Thyroid gland (tissue), 4 donors: ENCODE measurements at regions not wholly inside any gene's neighbourhood (a gene's known extent, or its start where the extent isn't known, plus 50 kb on each side); places are given as distances from the start of the nearest gene placed in this dataset.

Source experiments
- POLR2A ChIP-seq, 2 donors: fragments of 450-650 bp; IDR thresholded peaks; one replicate each; pipeline ENCODE4 v1.6.1; 2017; ENCODE audit warnings: antibody characterized with exemption in 2 of 2, mild to moderate bottlenecking in 2 of 2, moderate library complexity in 1 of 2
- TF ChIP-seq, protein P1 (sequence below), 6 experiments: fragments of 200-600 bp in 3 of 6; fragments of 450-650 bp in 3 of 6; sonication (generic) in 3 of 6; IDR thresholded peaks; one replicate each; pipeline ENCODE4 v1.5.1; 2016 to 2019; ENCODE audit warnings: antibody characterized with exemption in 6 of 6, mild to moderate bottlenecking in 2 of 6, inconsistent platforms in 1 of 6, moderate library complexity in 1 of 6

DNA sequence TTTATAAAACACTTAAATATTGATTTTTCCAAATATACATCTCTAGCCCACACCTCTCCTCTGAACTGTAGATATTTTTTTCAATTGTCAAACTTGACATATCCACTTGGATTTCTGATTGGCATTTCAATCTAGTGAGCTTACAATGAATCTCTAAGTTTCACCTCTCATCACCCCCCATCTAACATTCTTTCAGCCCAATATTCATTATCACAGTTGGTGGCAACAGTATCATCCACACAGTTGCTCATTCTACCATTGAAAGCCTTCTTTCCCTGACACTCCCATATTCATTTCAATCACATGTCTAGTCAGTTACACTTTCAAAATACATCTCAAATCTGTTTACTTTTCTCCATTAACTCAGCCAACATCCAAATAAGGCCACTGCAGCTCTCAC is 385.2 kb downstream of the PCDH20 start:
- TF ChIP-seq, protein P1, sequence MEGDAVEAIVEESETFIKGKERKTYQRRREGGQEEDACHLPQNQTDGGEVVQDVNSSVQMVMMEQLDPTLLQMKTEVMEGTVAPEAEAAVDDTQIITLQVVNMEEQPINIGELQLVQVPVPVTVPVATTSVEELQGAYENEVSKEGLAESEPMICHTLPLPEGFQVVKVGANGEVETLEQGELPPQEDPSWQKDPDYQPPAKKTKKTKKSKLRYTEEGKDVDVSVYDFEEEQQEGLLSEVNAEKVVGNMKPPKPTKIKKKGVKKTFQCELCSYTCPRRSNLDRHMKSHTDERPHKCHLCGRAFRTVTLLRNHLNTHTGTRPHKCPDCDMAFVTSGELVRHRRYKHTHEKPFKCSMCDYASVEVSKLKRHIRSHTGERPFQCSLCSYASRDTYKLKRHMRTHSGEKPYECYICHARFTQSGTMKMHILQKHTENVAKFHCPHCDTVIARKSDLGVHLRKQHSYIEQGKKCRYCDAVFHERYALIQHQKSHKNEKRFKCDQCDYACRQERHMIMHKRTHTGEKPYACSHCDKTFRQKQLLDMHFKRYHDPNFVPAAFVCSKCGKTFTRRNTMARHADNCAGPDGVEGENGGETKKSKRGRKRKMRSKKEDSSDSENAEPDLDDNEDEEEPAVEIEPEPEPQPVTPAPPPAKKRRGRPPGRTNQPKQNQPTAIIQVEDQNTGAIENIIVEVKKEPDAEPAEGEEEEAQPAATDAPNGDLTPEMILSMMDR (IDR thresholded peaks at IDR 0.05) = no peak
- TF ChIP-seq POLR2A (IDR thresholded peaks at IDR 0.05) = no peak
